A549 (cell line): ENCODE measurements at regions not wholly inside any gene's neighbourhood (a gene's known extent, or its start where the extent isn't known, plus 50 kb on each side); places are given as distances from the start of the nearest gene placed in this dataset.

Experiments used
- ATAC-seq, 2 experiments: fragments of 200-7000 bp in 1 of 2; fragments of >200 bp in 1 of 2; cut with Nextera tagmentation in 1 of 2; cut with Tn5 transposase in 1 of 2; 3 replicates each; pipeline versions ENCODE4 v1.8.0 to v1.9.1; 2018 to 2020; ENCODE audit warnings: mild to moderate bottlenecking in 1 of 2, moderate library complexity in 1 of 2
- CTCF ChIA-PET: fragments of 300-600 bp; sonication (Branson Sonifier 250); formaldehyde crosslinking; extraction: SDS; loops from one replicate; lab custom pipeline; 2021; ENCODE audit warnings: antibody characterized with exemption, inconsistent platforms; lab: Yijun Ruan, JAX
- POLR2A ChIA-PET: fragments of 350-600 bp; formaldehyde crosslinking; extraction: SDS; loops from one replicate; lab custom pipeline; 2021; ENCODE audit warnings: antibody characterized with exemption, inconsistent platforms; lab: Yijun Ruan, JAX
- DNase-seq, 2 experiments: peaks; one replicate each; pipeline versions ENCODE4 v3.0.0 to v3.0.0-alpha.2; 2011 to 2016; ENCODE audit warnings: low read depth in 1 of 2, low spot score in 1 of 2
- FAIRE-seq: peaks from 2 replicates; lab custom pipeline; 2011; peaks lifted over from hg19 to GRCh38; lab: Jason Lieb, UNC
- H3K27ac ChIP-seq, 2 experiments: fragments of >200 bp; sonication (Bioruptor Twin); formaldehyde crosslinking; 3 replicates each; pipeline ENCODE4 v1.5.1; 2016 to 2017
- H3K4me1 ChIP-seq: fragments of >200 bp; sonication (Bioruptor Twin); formaldehyde crosslinking; 3 replicates; pipeline ENCODE4 v1.6.1; 2016
- H3K4me2 ChIP-seq: fragments of >200 bp; sonication (Bioruptor Twin); formaldehyde crosslinking; 3 replicates; pipeline ENCODE4 v1.6.1; 2016
- H3K4me3 ChIP-seq: fragments of >200 bp; sonication (Bioruptor Twin); formaldehyde crosslinking; 3 replicates; pipeline ENCODE4 v1.5.1; 2016
- H3K9me3 ChIP-seq: fragments of >200 bp; sonication (Bioruptor Twin); formaldehyde crosslinking; 3 replicates; pipeline ENCODE4 v1.6.1; 2016
- CBX2 ChIP-seq: fragments of 200-600 bp; sonication (generic); IDR thresholded peaks from 2 replicates; pipeline ENCODE4 v1.6.1; 2016; ENCODE audit warnings: low read depth, mild to moderate bottlenecking, borderline replicate concordance
- CBX8 ChIP-seq: fragments of 200-600 bp; sonication (generic); IDR thresholded peaks from 2 replicates; pipeline ENCODE4 v1.6.1; 2016
- CTCF ChIP-seq: fragments of >200 bp; sonication (Bioruptor Twin); formaldehyde crosslinking; IDR thresholded peaks from 3 replicates; pipeline ENCODE4 v1.5.1; 2016
- E2F6 ChIP-seq: IDR thresholded peaks from 2 replicates; pipeline ENCODE4 v1.6.1; 2012; ENCODE audit warnings: low read depth, borderline replicate concordance
- EP300 ChIP-seq, 2 experiments: fragments of >200 bp; sonication (Bioruptor Twin); formaldehyde crosslinking; IDR thresholded peaks; 2 replicates in 1 of 2; 3 replicates in 1 of 2; pipeline ENCODE4 v1.6.1; 2016 to 2017
- FOSB ChIP-seq: fragments of 250-450 bp; sonication (Bioruptor Pico); IDR thresholded peaks from 2 replicates; pipeline ENCODE4 v1.5.0; 2020; ENCODE audit warnings: mild to moderate bottlenecking, moderate library complexity
- FOSL2 ChIP-seq, 2 experiments: fragments of 450-650 bp in 1 of 2; fragments of >200 bp in 1 of 2; sonication (Bioruptor Twin) in 1 of 2; formaldehyde crosslinking; IDR thresholded peaks; 2 replicates each; pipeline versions ENCODE4 v1.5.0 to v1.6.1; 2016 to 2020; ENCODE audit warnings: mild to moderate bottlenecking in 1 of 2, moderate library complexity in 1 of 2
- FOXS1 ChIP-seq: fragments of 250-450 bp; sonication (Bioruptor Pico); IDR thresholded peaks from 2 replicates; pipeline ENCODE4 v1.5.0; 2020; ENCODE audit warnings: mild to moderate bottlenecking, moderate library complexity
- HES2 ChIP-seq: fragments of >200 bp; sonication (Bioruptor Twin); formaldehyde crosslinking; IDR thresholded peaks from 2 replicates; pipeline ENCODE4 v1.6.1; 2016
- HEYL ChIP-seq: fragments of 250-450 bp; sonication (Bioruptor Pico); IDR thresholded peaks from 2 replicates; pipeline ENCODE4 v1.8.0; 2021; ENCODE audit warnings: mild to moderate bottlenecking, moderate library complexity
- HOXA7 ChIP-seq: fragments of 250-450 bp; sonication (Bioruptor Pico); IDR thresholded peaks from 2 replicates; pipeline ENCODE4 v1.5.0; 2020; ENCODE audit warnings: mild to moderate bottlenecking, moderate library complexity
- JUNB ChIP-seq: fragments of >200 bp; sonication (Bioruptor Twin); formaldehyde crosslinking; IDR thresholded peaks from 2 replicates; pipeline ENCODE4 v1.6.1; 2016
- KDM1A ChIP-seq: fragments of 200-600 bp; sonication (generic); IDR thresholded peaks from 2 replicates; pipeline ENCODE4 v1.6.1; 2016; ENCODE audit warnings: low read depth, mild to moderate bottlenecking
- KDM5A ChIP-seq: fragments of 200-600 bp; sonication (generic); IDR thresholded peaks from 2 replicates; pipeline ENCODE4 v1.6.1; 2016; ENCODE audit warnings: antibody characterized with exemption, mild to moderate bottlenecking
- MAX ChIP-seq: IDR thresholded peaks from 2 replicates; pipeline ENCODE4 v1.6.1; 2012
- NPAS2 ChIP-seq: fragments of 250-450 bp; sonication (Bioruptor Pico); IDR thresholded peaks from 2 replicates; pipeline ENCODE4 v1.8.0; 2022; ENCODE audit warnings: mild to moderate bottlenecking, moderate library complexity, borderline replicate concordance
- PBX3 ChIP-seq: IDR thresholded peaks from 2 replicates; pipeline ENCODE4 v1.6.1; 2012
- PHF8 ChIP-seq: fragments of 200-600 bp; sonication (generic); IDR thresholded peaks from 2 replicates; pipeline ENCODE4 v1.6.1; 2016; ENCODE audit warnings: low read depth, mild to moderate bottlenecking, antibody characterized with exemption, moderate library complexity, borderline replicate concordance
- SMC3 ChIP-seq: fragments of >200 bp; sonication (Bioruptor Twin); formaldehyde crosslinking; IDR thresholded peaks from 3 replicates; pipeline ENCODE4 v1.6.1; 2018; ENCODE audit warnings: inconsistent platforms
- SREBF2 ChIP-seq: fragments of 450-650 bp; IDR thresholded peaks from 2 replicates; pipeline ENCODE4 v1.6.1; 2014; ENCODE audit warnings: mild to moderate bottlenecking, moderate library complexity
- TFCP2L1 ChIP-seq: fragments of 250-450 bp; sonication (Bioruptor Pico); IDR thresholded peaks from 2 replicates; pipeline ENCODE4 v1.5.0; 2021; ENCODE audit warnings: mild to moderate bottlenecking
- TP53 ChIP-seq: fragments of 250-450 bp; sonication (Bioruptor Pico); IDR thresholded peaks from 2 replicates; pipeline ENCODE4 v1.5.0; 2021; ENCODE audit warnings: mild to moderate bottlenecking, moderate library complexity
- ZC3H11A ChIP-seq: fragments of 450-650 bp; IDR thresholded peaks from 2 replicates; pipeline ENCODE4 v1.6.1; 2014; ENCODE audit warnings: antibody characterized with exemption, mild to moderate bottlenecking
- WGBS: methylation state at CpG from one replicate; pipeline ENCODE4 v1.1.6; 2017; ENCODE audit errors: missing lambda C conversion rate; 5-methylcytosine and 5-hydroxymethylcytosine counted together
- TF ChIP-seq, protein P1 (sequence below): fragments of 250-450 bp; sonication (Bioruptor Pico); IDR thresholded peaks from 2 replicates; pipeline ENCODE4 v1.5.0; 2021; ENCODE audit warnings: mild to moderate bottlenecking, moderate library complexity, borderline replicate concordance
- TF ChIP-seq, protein P2 (sequence below): fragments of 200-600 bp; sonication (generic); IDR thresholded peaks from 2 replicates; pipeline ENCODE4 v1.6.1; 2016; ENCODE audit warnings: antibody characterized with exemption, mild to moderate bottlenecking, moderate library complexity
- TF ChIP-seq, protein P3 (sequence below): fragments of 250-450 bp; sonication (Bioruptor Pico); IDR thresholded peaks from 2 replicates; pipeline ENCODE4 v1.5.0; 2020; ENCODE audit warnings: low read depth, mild to moderate bottlenecking, moderate library complexity
- TF ChIP-seq, protein P4 (sequence below): fragments of 150-350 bp; IDR thresholded peaks from 2 replicates; pipeline ENCODE4 v1.6.1; 2014; ENCODE audit warnings: low read depth, mild to moderate bottlenecking, low read length

DNA sequence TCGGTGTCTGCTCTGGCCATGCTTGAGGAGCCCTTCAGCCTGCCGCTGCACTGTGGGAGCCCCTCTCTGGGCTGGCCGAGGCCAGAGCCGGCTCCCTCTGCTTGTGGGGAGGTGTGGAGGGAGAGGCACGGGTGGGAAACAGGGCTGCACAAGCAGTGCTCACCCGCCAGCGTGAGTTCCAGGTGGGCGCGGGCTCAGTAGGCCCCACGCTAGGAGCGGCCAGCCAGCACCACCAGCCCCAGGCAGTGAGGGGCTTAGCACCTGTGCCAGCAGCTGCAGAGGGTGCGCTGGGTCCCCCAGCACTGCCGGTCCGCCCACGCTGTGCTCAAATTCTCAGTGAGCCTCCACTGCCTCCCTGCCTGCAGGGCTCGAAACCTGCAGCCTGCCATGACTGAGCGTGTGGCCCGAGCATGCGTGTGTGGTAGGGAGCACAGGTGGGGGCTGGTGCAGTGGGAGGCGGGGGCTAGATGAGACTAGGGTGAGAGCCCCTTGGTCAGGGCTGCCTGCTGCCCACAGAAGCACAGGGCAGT is 223.0 kb downstream of the ZNF248 start:
- H3K4me1 ChIP-seq, result no peaks in the 10 kb centered on the region
- no peak for TF ChIP-seq JUNB
- TF ChIP-seq HES2, result no peak
- no peak for TF ChIP-seq PBX3
- no peak for TF ChIP-seq KDM5A
- TF ChIP-seq SREBF2, result no peak
- TF ChIP-seq TFCP2L1 (CRISPR knock-in tag), result no peak
- no peak for TF ChIP-seq CBX8
- TF ChIP-seq, protein P1, sequence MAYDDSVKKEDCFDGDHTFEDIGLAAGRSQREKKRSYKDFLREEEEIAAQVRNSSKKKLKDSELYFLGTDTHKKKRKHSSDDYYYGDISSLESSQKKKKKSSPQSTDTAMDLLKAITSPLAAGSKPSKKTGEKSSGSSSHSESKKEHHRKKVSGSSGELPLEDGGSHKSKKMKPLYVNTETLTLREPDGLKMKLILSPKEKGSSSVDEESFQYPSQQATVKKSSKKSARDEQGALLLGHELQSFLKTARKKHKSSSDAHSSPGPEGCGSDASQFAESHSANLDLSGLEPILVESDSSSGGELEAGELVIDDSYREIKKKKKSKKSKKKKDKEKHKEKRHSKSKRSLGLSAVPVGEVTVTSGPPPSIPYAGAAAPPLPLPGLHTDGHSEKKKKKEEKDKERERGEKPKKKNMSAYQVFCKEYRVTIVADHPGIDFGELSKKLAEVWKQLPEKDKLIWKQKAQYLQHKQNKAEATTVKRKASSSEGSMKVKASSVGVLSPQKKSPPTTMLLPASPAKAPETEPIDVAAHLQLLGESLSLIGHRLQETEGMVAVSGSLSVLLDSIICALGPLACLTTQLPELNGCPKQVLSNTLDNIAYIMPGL (CRISPR knock-in tag), result no peak
- no peak for TF ChIP-seq E2F6
- no peak for TF ChIP-seq FOXS1
- TF ChIP-seq HOXA7, result no peak
- no peak overlapping the region for H3K4me3 ChIP-seq
- DNase-seq, result no peak
- POLR2A ChIA-PET, result no interaction called here
- peaks cover 3% of the 10 kb centered on the region; the same call in 1 of the 3 replicates for H3K9me3 ChIP-seq
- H3K27ac ChIP-seq, result no peak overlapping the region
- 36% methylated on average over 4 of the region's 20 CpGs for WGBS
- CTCF ChIA-PET, result no interaction called here
- no peak for ATAC-seq
- FAIRE-seq, result no peak
- H3K4me2 ChIP-seq, result no peak overlapping the region

GRCh38 chr10:37632641-37633040 is 224.8 kb downstream of the ZNF248 start:
- 57% methylated on average over 2 of the region's 2 CpGs for WGBS
- TF ChIP-seq, protein P2, sequence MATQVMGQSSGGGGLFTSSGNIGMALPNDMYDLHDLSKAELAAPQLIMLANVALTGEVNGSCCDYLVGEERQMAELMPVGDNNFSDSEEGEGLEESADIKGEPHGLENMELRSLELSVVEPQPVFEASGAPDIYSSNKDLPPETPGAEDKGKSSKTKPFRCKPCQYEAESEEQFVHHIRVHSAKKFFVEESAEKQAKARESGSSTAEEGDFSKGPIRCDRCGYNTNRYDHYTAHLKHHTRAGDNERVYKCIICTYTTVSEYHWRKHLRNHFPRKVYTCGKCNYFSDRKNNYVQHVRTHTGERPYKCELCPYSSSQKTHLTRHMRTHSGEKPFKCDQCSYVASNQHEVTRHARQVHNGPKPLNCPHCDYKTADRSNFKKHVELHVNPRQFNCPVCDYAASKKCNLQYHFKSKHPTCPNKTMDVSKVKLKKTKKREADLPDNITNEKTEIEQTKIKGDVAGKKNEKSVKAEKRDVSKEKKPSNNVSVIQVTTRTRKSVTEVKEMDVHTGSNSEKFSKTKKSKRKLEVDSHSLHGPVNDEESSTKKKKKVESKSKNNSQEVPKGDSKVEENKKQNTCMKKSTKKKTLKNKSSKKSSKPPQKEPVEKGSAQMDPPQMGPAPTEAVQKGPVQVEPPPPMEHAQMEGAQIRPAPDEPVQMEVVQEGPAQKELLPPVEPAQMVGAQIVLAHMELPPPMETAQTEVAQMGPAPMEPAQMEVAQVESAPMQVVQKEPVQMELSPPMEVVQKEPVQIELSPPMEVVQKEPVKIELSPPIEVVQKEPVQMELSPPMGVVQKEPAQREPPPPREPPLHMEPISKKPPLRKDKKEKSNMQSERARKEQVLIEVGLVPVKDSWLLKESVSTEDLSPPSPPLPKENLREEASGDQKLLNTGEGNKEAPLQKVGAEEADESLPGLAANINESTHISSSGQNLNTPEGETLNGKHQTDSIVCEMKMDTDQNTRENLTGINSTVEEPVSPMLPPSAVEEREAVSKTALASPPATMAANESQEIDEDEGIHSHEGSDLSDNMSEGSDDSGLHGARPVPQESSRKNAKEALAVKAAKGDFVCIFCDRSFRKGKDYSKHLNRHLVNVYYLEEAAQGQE, result no peak
- TF ChIP-seq, protein P3, sequence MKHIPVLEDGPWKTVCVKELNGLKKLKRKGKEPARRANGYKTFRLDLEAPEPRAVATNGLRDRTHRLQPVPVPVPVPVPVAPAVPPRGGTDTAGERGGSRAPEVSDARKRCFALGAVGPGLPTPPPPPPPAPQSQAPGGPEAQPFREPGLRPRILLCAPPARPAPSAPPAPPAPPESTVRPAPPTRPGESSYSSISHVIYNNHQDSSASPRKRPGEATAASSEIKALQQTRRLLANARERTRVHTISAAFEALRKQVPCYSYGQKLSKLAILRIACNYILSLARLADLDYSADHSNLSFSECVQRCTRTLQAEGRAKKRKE (CRISPR knock-in tag), result no peak
- no peak for TF ChIP-seq CBX2
- TF ChIP-seq KDM1A, result no peak
- no peak for TF ChIP-seq SMC3
- TF ChIP-seq PHF8, result no peak
- no peak for TF ChIP-seq EP300 (IDR thresholded peaks at IDR 0.05)
- no peak for TF ChIP-seq CTCF
- TF ChIP-seq FOSB (CRISPR knock-in tag), result no peak
- TF ChIP-seq KDM5A, result no peak
- no peak for TF ChIP-seq ZC3H11A
- TF ChIP-seq HEYL (CRISPR knock-in tag), result no peak
- TF ChIP-seq FOSL2 (IDR thresholded peaks at IDR 0.05), result no peak
- no peak for TF ChIP-seq FOSL2 (CRISPR knock-in tag; IDR thresholded peaks at IDR 0.05)
- TF ChIP-seq MAX, result no peak
- TF ChIP-seq NPAS2 (CRISPR knock-in tag), result no peak
- no peak for TF ChIP-seq TP53
- TF ChIP-seq, protein P4, sequence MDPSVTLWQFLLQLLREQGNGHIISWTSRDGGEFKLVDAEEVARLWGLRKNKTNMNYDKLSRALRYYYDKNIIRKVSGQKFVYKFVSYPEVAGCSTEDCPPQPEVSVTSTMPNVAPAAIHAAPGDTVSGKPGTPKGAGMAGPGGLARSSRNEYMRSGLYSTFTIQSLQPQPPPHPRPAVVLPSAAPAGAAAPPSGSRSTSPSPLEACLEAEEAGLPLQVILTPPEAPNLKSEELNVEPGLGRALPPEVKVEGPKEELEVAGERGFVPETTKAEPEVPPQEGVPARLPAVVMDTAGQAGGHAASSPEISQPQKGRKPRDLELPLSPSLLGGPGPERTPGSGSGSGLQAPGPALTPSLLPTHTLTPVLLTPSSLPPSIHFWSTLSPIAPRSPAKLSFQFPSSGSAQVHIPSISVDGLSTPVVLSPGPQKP, result no peak
- no peak for TF ChIP-seq FOXS1

More at GRCh38 chr10:37632641-37633040, 224.8 kb downstream of the ZNF248 start:
- no peaks in the 10 kb centered on the region for H3K4me1 ChIP-seq
- no peak overlapping the region for H3K4me2 ChIP-seq
- ATAC-seq, result no peak
- POLR2A ChIA-PET, result no interaction called here
- no peak overlapping the region for H3K27ac ChIP-seq
- no peak overlapping the region for H3K4me3 ChIP-seq
- no peak for FAIRE-seq
- peaks cover 3% of the 10 kb centered on the region; the same call in 1 of the 3 replicates for H3K9me3 ChIP-seq
- DNase-seq, result no peak
- CTCF ChIA-PET, result no interaction called here
